Endothelial cell of umbilical vein (primary cell): ENCODE measurements at regions not wholly inside any gene's neighbourhood (a gene's known extent, or its start where the extent isn't known, plus 50 kb on each side); places are given as distances from the start of the nearest gene placed in this dataset.

Experiments used
- BruUV-seq: library from RNA; stranded (reverse); fragments of 400-500 nt; replicated peaks from 2 replicates; lab custom pipeline; 2021; lab: Mats Ljungman, UMichigan
- CTCF ChIA-PET: fragments of 300-600, 350-600 bp; sonication (Branson Sonifier 250); formaldehyde crosslinking; loops from one replicate; lab custom pipeline; 2021; ENCODE audit warnings: antibody characterized with exemption, inconsistent platforms; lab: Charles Lee
- POLR2A ChIA-PET: fragments of 300-600, 350-600 bp; sonication (Branson Sonifier 250); formaldehyde crosslinking; loops from one replicate; lab custom pipeline; 2021; ENCODE audit warnings: antibody characterized with exemption, inconsistent platforms; lab: Charles Lee
- DNase-seq: peaks from one replicate; pipeline ENCODE4 v3.0.0-alpha.2; 2011; ENCODE audit warnings: low read depth, low spot score
- FAIRE-seq: peaks from 2 replicates; lab custom pipeline; 2011; peaks lifted over from hg19 to GRCh38; lab: Jason Lieb, UNC
- H2AFZ ChIP-seq: 2 replicates; pipeline ENCODE4 v1.6.0; 2012; ENCODE audit warnings: low read depth, low read length, control low read depth, inconsistent platforms
- H3K27ac ChIP-seq: 2 replicates; pipeline ENCODE4 v1.5.1; 2011; ENCODE audit warnings: low read depth, mild to moderate bottlenecking, control low read depth, low read length, moderate library complexity; ENCODE audit not compliant: insufficient read depth
- H3K27me3 ChIP-seq, 2 experiments: 2 replicates each; pipeline versions ENCODE4 v1.6.0 to v1.6.1; 2011; ENCODE audit warnings: low read length in 2 of 2, mixed read lengths in 1 of 2; ENCODE audit not compliant: control insufficient read depth in 2 of 2, insufficient read depth in 2 of 2
- H3K36me3 ChIP-seq, 2 experiments: 2 replicates in 1 of 2; 3 replicates in 1 of 2; pipeline ENCODE4 v1.5.1; 2011; ENCODE audit warnings: low read length in 2 of 2, mild to moderate bottlenecking in 1 of 2, moderate library complexity in 1 of 2; ENCODE audit not compliant: control insufficient read depth in 2 of 2, insufficient read depth in 2 of 2; ENCODE audit errors: extremely low read depth in 1 of 2
- H3K4me1 ChIP-seq: 3 replicates; pipeline ENCODE4 v1.5.1; 2011; ENCODE audit warnings: mild to moderate bottlenecking, low read length; ENCODE audit not compliant: control insufficient read depth, insufficient read depth; ENCODE audit errors: extremely low read depth
- H3K4me2 ChIP-seq: 2 replicates; pipeline ENCODE4 v1.6.1; 2011; ENCODE audit warnings: low read length, control low read depth, mixed read lengths; ENCODE audit not compliant: insufficient read depth
- H3K4me3 ChIP-seq, 3 experiments: fragments of 200-600 bp in 1 of 3; sonication (generic), shearing (Covaris generic) in 1 of 3; replicated peaks in 1 of 3; 2 replicates each; pipeline ENCODE4 v1.5.1; 2011 to 2016; ENCODE audit warnings: control low read depth in 3 of 3, low read length in 3 of 3, mild to moderate bottlenecking in 2 of 3, inconsistent platforms in 1 of 3, low read depth in 1 of 3, moderate library complexity in 1 of 3; ENCODE audit not compliant: insufficient read depth in 1 of 3
- H3K79me2 ChIP-seq: 2 replicates; pipeline ENCODE4 v1.6.0; 2012; ENCODE audit warnings: low read length, inconsistent platforms; ENCODE audit not compliant: control insufficient read depth, insufficient read depth
- H3K9ac ChIP-seq: replicated peaks from 2 replicates; pipeline ENCODE3; 2011; ENCODE audit warnings: low read length, control low read depth; ENCODE audit not compliant: insufficient read depth; ENCODE audit errors: extremely low read depth
- H3K9me1 ChIP-seq: replicated peaks from 3 replicates; pipeline ENCODE4 v1.6.0; 2011; ENCODE audit warnings: mild to moderate bottlenecking, low read length; ENCODE audit not compliant: control insufficient read depth, insufficient read depth; ENCODE audit errors: extremely low read depth
- H3K9me3 ChIP-seq: replicated peaks from 2 replicates; pipeline ENCODE4 v1.5.1; 2012; ENCODE audit warnings: low read length, inconsistent platforms; ENCODE audit not compliant: control insufficient read depth, insufficient read depth
- H4K20me1 ChIP-seq: replicated peaks from 2 replicates; pipeline ENCODE3; 2011; ENCODE audit warnings: mild to moderate bottlenecking, low read length; ENCODE audit not compliant: control insufficient read depth, insufficient read depth; ENCODE audit errors: extremely low read depth
- EZH2 ChIP-seq: IDR thresholded peaks from 2 replicates; pipeline ENCODE4 v1.6.1; 2012; ENCODE audit warnings: borderline replicate concordance, low read depth, mild to moderate bottlenecking, moderate library complexity, low read length, inconsistent platforms; ENCODE audit not compliant: severe bottlenecking
- FOS ChIP-seq: IDR thresholded peaks from 2 replicates; pipeline ENCODE4 v1.6.1; 2011; ENCODE audit warnings: mild to moderate bottlenecking, low read length, moderate library complexity, borderline replicate concordance; ENCODE audit not compliant: insufficient read depth
- GATA2 ChIP-seq: IDR thresholded peaks from 2 replicates; pipeline ENCODE4 v1.7.0; 2011; ENCODE audit warnings: low read depth, mild to moderate bottlenecking, moderate library complexity, mixed read lengths, low read length; ENCODE audit not compliant: insufficient read length, insufficient read depth
- JUN ChIP-seq: IDR thresholded peaks from 2 replicates; pipeline ENCODE4 v1.6.1; 2011; ENCODE audit warnings: borderline replicate concordance, low read depth; ENCODE audit not compliant: insufficient read length, insufficient read depth
- MYC ChIP-seq: IDR thresholded peaks from one replicate; pipeline ENCODE4 v1.6.1; 2011; ENCODE audit warnings: mild to moderate bottlenecking, low read depth, low read length
- POLR2A ChIP-seq: IDR thresholded peaks from 2 replicates; pipeline ENCODE4 v1.6.1; 2012; ENCODE audit warnings: low read depth, mild to moderate bottlenecking, control low read depth, low read length
- POLR2AphosphoS5 ChIP-seq: IDR thresholded peaks from 2 replicates; pipeline ENCODE4 v1.6.1; 2012; ENCODE audit warnings: low read depth, mild to moderate bottlenecking, control low read depth, low read length, moderate library complexity; ENCODE audit not compliant: insufficient read depth
- dilution Hi-C: fragments of 300-500 bp; cut with MboI; formaldehyde crosslinking; loops from one replicate; pipeline ENCODE4 v1.15.0; 2019; ENCODE audit warnings: low sequenced_read_pairs; ENCODE audit not compliant: extremely low pct_ligation_motif_present
- intact Hi-C: fragments of 100-400 bp; cut with micrococcal nuclease; formaldehyde crosslinking; loops from one replicate; pipeline ENCODE4 v1.10.0; 2022
- TF ChIP-seq, protein P1 (sequence below), 2 donors: IDR thresholded peaks; 1 replicate in 1 of 2; 2 replicates in 1 of 2; pipeline ENCODE4 v1.5.1; 2011; ENCODE audit warnings: low read length in 2 of 2, mild to moderate bottlenecking in 2 of 2, moderate library complexity in 2 of 2, control low read depth in 1 of 2, inconsistent platforms in 1 of 2, low read depth in 1 of 2; ENCODE audit not compliant: insufficient read depth in 1 of 2; ENCODE audit errors: extremely low read depth in 1 of 2
- TF ChIP-seq, protein P2 (sequence below): IDR thresholded peaks from 2 replicates; pipeline ENCODE4 v1.6.1; 2011; ENCODE audit not compliant: insufficient read depth, insufficient read length

DNA sequence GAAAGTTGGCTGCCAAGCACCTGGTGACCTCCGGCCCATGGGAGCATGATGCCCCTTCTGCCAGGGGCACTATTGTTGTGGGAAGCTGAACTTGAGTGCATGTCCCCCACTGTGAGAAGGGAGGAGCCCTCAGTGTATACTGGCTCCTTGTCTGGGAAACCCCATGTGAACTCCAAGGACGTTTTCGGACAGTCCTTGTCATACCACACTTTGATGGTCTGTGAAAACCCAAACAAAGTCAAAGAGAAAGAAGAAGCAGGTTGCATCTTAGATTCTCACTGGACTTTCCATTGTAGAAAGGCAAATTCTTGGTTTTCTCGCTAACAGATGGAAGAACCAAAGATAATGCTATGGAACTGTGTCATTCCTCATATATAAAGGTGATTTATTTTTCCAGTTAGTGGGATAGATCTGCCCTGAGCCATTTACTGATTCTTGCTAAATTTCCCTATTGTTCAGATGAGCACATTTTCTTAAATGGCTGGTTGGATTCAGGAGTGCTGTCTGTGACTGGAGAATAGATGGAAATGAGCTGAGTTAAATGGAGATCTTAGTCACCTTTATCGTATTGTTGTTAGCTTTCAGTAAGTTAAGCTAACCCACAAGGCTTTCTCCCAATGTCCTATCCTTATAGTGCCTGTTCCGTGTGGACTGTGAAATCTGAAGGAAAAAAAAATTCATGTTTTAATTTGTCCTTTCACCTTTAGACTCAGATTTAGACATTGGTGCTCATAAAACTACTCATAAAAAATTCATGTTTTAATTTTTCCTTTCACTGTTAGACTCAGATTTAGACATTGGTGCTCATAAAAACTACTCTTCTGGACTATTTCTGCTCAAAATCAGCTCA lies 166.6 kb downstream of the ACTR3 start:
- TF ChIP-seq, protein P1, sequence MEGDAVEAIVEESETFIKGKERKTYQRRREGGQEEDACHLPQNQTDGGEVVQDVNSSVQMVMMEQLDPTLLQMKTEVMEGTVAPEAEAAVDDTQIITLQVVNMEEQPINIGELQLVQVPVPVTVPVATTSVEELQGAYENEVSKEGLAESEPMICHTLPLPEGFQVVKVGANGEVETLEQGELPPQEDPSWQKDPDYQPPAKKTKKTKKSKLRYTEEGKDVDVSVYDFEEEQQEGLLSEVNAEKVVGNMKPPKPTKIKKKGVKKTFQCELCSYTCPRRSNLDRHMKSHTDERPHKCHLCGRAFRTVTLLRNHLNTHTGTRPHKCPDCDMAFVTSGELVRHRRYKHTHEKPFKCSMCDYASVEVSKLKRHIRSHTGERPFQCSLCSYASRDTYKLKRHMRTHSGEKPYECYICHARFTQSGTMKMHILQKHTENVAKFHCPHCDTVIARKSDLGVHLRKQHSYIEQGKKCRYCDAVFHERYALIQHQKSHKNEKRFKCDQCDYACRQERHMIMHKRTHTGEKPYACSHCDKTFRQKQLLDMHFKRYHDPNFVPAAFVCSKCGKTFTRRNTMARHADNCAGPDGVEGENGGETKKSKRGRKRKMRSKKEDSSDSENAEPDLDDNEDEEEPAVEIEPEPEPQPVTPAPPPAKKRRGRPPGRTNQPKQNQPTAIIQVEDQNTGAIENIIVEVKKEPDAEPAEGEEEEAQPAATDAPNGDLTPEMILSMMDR (IDR thresholded peaks at IDR 0.05; ENCODE audit: extremely low read depth in 1 of 2, insufficient read depth in 1 of 2, low read depth in 1 of 2, low read length in 2 of 2): no peak
- TF ChIP-seq POLR2A (no peak), GATA2 (no peak), EZH2 (no peak), POLR2AphosphoS5 (no peak), JUN (no peak), MYC (no peak), FOS (no peak)
- TF ChIP-seq, protein P2, sequence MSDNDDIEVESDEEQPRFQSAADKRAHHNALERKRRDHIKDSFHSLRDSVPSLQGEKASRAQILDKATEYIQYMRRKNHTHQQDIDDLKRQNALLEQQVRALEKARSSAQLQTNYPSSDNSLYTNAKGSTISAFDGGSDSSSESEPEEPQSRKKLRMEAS: no peak
- Histone ChIP-seq H3K4me1 (no peaks in the 10 kb centered on the region), H3K27ac (no peak overlapping the region), H2AFZ (no peak overlapping the region), H3K4me3 (no peak overlapping the region), H3K4me2 (no peak overlapping the region), H3K9ac (no peak overlapping the region), H4K20me1 (no peaks in the 10 kb centered on the region), H3K27me3 (no peaks in the 10 kb centered on the region), H3K9me1 (no peaks in the 10 kb centered on the region), H3K79me2 (no peaks in the 10 kb centered on the region), H3K36me3 (no peaks in the 10 kb centered on the region), H3K9me3 (no peaks in the 10 kb centered on the region)
- DNase-seq (no peak), FAIRE-seq (no peak)
- intact Hi-C loops: no loop called here
- dilution Hi-C loops: no loop called here
- ChIA-PET POLR2A (no interaction called here), CTCF (no interaction called here)
- BruUV-seq: no TSS peak
